GM12872 (cell line): ENCODE measurements at regions not wholly inside any gene's neighbourhood (a gene's known extent, or its start where the extent isn't known, plus 50 kb on each side); places are given as distances from the start of the nearest gene placed in this dataset.

ENCODE experiments used
- TF ChIP-seq, protein P1 (sequence below): IDR thresholded peaks from 3 replicates; pipeline ENCODE4 v1.5.1; 2011; ENCODE audit warnings: low read depth, mild to moderate bottlenecking, low read length, moderate library complexity; ENCODE audit not compliant: insufficient read depth

DNA sequence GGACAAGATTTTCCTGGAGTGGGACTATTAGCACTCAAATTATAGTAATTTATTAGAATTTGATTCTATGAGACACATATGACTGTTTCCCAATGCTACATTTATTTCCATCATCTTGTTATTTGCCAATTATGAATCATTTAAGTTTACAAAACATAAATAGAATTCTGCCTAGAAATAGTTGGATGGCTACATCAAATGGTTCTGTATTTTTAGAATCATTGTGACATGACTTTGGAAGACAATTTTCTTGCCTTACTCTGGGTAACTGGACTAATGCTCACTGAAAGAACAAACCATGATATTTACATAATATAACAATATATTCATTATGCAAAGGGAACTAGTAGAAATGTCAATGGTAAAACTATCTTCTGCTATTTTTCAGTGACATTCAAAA, 173.5 kb downstream of the ZIC1 start:
- TF ChIP-seq, protein P1, sequence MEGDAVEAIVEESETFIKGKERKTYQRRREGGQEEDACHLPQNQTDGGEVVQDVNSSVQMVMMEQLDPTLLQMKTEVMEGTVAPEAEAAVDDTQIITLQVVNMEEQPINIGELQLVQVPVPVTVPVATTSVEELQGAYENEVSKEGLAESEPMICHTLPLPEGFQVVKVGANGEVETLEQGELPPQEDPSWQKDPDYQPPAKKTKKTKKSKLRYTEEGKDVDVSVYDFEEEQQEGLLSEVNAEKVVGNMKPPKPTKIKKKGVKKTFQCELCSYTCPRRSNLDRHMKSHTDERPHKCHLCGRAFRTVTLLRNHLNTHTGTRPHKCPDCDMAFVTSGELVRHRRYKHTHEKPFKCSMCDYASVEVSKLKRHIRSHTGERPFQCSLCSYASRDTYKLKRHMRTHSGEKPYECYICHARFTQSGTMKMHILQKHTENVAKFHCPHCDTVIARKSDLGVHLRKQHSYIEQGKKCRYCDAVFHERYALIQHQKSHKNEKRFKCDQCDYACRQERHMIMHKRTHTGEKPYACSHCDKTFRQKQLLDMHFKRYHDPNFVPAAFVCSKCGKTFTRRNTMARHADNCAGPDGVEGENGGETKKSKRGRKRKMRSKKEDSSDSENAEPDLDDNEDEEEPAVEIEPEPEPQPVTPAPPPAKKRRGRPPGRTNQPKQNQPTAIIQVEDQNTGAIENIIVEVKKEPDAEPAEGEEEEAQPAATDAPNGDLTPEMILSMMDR = no peak

DNA sequence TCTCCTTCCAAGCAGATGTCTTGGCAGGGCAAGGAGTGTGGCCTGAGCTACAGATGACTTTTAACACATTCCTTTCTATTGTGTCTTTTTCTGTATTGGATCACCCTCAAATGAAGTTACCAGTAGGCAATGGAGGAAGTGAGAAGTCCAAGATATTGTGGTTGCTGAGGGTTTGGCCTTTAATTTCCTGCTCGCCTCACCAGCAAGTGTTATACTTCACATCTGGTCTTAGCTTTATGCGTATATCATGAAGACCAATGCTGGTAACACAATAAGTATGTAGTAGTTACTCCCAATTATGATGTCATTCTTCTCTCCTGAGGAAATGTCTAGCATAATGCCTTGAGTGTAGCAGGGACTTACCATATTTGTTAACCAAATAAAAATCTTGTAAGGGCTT, 179.9 kb downstream of the ZIC1 start:
- TF ChIP-seq, protein P1 = no peak

DNA sequence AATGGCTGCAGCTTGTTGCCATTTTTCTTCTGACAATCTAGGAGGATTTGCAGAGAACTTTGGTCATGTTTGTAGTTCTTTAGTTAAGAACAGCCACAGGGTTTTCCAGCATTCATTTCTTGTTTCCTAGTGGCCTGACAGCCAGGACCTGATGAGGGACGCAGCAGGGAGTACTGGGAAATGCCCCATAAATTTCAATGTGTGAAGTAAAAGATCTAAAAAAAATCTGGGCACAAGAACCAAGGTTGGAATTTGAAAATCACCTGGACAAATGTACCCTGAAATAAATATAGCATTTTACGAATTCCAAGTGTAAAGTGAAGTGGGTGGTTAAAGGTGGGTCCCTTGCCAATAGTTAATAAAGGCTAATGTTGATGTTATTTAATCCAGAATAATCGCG, 195.0 kb downstream of the ZIC1 start:
- TF ChIP-seq, protein P1 = no peak

GRCh38 chr3:147613725-147614124, 204.6 kb downstream of the ZIC1 start:
- TF ChIP-seq, protein P1 = no peak

GRCh38 chr3:147614210-147614609, 205.0 kb downstream of the ZIC1 start:
- TF ChIP-seq, protein P1 = no peak

DNA sequence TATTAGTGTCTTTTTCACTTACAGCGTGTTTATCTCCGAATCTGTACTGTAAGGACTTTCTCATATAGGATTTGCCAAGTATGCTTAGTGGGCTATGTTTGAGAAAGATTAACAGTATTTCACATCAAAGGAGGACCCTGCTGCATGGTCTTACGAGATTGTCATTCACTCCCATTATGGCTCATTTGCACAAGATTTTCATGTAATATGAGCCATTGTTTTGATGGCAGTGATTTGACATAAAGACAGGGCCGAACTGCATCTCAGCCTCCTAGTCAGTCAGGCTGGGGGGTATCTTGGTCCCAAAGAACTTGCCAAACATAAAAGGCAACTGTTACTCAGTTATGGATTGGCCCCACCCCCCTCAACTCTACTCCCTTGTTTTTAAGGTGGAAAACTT, 205.9 kb downstream of the ZIC1 start:
- TF ChIP-seq, protein P1 = no peak

- TF ChIP-seq, protein P1 = peak; percentile 34; the same call in 1 of the 3 replicates
Measured at GRCh38 chr3:147616998-147617619, 207.9 kb downstream of the ZIC1 start.
